Hepatocyte (in vitro differentiated cells): ENCODE measurements at regions not wholly inside any gene's neighbourhood (a gene's known extent, or its start where the extent isn't known, plus 50 kb on each side); places are given as distances from the start of the nearest gene placed in this dataset.

Experiments
- DNase-seq: peaks from one replicate; pipeline ENCODE4 v3.0.0-alpha.2; 2016; ENCODE audit warnings: low spot score
- H2AFZ ChIP-seq: fragments of 200-600 bp; sonication (generic); 2 replicates; pipeline ENCODE4 v1.6.0; 2016; ENCODE audit warnings: antibody characterized with exemption, mild to moderate bottlenecking
- H3K27ac ChIP-seq: fragments of 200-600 bp; sonication (generic); 2 replicates; pipeline ENCODE4 v1.5.1; 2016; ENCODE audit warnings: mild to moderate bottlenecking
- H3K27me3 ChIP-seq: fragments of 200-600 bp; sonication (generic); 2 replicates; pipeline ENCODE4 v1.6.1; 2016
- H3K36me3 ChIP-seq: fragments of 200-600 bp; sonication (generic); replicated peaks from 2 replicates; pipeline ENCODE4 v1.5.1; 2016; ENCODE audit warnings: low read depth; ENCODE audit not compliant: insufficient read depth
- H3K4me1 ChIP-seq: fragments of 200-600 bp; sonication (generic); 2 replicates; pipeline ENCODE4 v1.5.1; 2016; ENCODE audit warnings: mild to moderate bottlenecking, moderate library complexity; ENCODE audit not compliant: insufficient read depth
- H3K4me2 ChIP-seq: fragments of 200-600 bp; sonication (generic); 2 replicates; pipeline ENCODE4 v1.6.0; 2016
- H3K4me3 ChIP-seq: fragments of 200-600 bp; sonication (generic); 2 replicates; pipeline ENCODE4 v1.5.1; 2016; ENCODE audit warnings: mild to moderate bottlenecking
- H3K79me2 ChIP-seq: fragments of 200-600 bp; sonication (generic); 2 replicates; pipeline ENCODE4 v1.6.0; 2017; ENCODE audit warnings: mild to moderate bottlenecking
- H3K9me2 ChIP-seq: fragments of 200-600 bp; sonication (generic); replicated peaks from 2 replicates; pipeline ENCODE4 v1.6.0; 2017; ENCODE audit warnings: mild to moderate bottlenecking; ENCODE audit not compliant: insufficient read depth
- H3K9me3 ChIP-seq: fragments of 200-600 bp; sonication (generic); 2 replicates; pipeline ENCODE4 v1.5.1; 2016; ENCODE audit warnings: low read depth, mild to moderate bottlenecking
- H4K20me1 ChIP-seq: fragments of 200-600 bp; sonication (generic); 2 replicates; pipeline ENCODE4 v1.6.0; 2016; ENCODE audit warnings: mild to moderate bottlenecking; ENCODE audit not compliant: insufficient read depth, poor library complexity, severe bottlenecking
- EZH2 ChIP-seq: fragments of 200-600 bp; sonication (generic); IDR thresholded peaks from 2 replicates; pipeline ENCODE4 v1.6.1; 2016; ENCODE audit warnings: antibody characterized with exemption, mild to moderate bottlenecking, borderline replicate concordance
- EZH2phosphoT487 ChIP-seq: fragments of 200-600 bp; sonication (generic); IDR thresholded peaks from one replicate; pipeline ENCODE4 v1.6.1; 2018; ENCODE audit warnings: antibody characterized with exemption, mild to moderate bottlenecking, low read depth, moderate library complexity; ENCODE audit not compliant: unreplicated experiment, severe bottlenecking
- WGBS: methylation state at CpG from one replicate; pipeline ENCODE4 v1.1.6; 2016; ENCODE audit warnings: low lambda C conversion rate; ENCODE audit errors: missing lambda C conversion rate; 5-methylcytosine and 5-hydroxymethylcytosine counted together
- TF ChIP-seq, protein P1 (sequence below): fragments of 200-600 bp; sonication (generic); IDR thresholded peaks from 2 replicates; pipeline ENCODE4 v1.5.1; 2016; ENCODE audit warnings: antibody characterized with exemption, mild to moderate bottlenecking; ENCODE audit not compliant: poor library complexity

DNA sequence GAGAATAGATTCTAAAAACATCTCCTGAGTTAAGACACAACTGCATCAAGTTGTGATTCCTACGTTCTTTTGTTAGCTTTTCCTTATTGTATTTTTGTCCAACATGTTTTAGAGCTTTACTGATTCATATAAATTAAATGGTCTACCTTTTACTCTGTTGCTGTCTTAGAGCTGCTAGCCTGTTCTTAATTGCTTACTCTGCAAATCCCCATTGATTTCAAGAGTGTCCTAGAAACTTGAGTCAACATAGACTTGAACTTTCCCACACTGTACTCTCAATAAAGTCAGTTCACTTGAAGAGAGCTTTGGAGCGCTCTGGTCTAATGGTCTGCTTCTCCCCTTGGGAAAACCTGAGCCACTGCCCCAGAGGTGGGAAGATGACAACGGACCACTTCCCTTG, 343.9 kb downstream of the CCER1 start:
- Histone ChIP-seq H3K9me3 (no peaks in the 10 kb centered on the region), H3K4me3 (no peak overlapping the region), H4K20me1 (no peaks in the 10 kb centered on the region), H3K27me3 (no peaks in the 10 kb centered on the region), H3K79me2 (no peaks in the 10 kb centered on the region), H3K36me3 (no peaks in the 10 kb centered on the region), H3K27ac (no peak overlapping the region), H3K9me2 (no peaks in the 10 kb centered on the region), H2AFZ (no peak overlapping the region), H3K4me2 (no peak overlapping the region), H3K4me1 (no peaks in the 10 kb centered on the region)
- WGBS, result 53% methylated on average over 3 of the region's 3 CpGs
- TF ChIP-seq EZH2phosphoT487, result no peak
- TF ChIP-seq, protein P1, sequence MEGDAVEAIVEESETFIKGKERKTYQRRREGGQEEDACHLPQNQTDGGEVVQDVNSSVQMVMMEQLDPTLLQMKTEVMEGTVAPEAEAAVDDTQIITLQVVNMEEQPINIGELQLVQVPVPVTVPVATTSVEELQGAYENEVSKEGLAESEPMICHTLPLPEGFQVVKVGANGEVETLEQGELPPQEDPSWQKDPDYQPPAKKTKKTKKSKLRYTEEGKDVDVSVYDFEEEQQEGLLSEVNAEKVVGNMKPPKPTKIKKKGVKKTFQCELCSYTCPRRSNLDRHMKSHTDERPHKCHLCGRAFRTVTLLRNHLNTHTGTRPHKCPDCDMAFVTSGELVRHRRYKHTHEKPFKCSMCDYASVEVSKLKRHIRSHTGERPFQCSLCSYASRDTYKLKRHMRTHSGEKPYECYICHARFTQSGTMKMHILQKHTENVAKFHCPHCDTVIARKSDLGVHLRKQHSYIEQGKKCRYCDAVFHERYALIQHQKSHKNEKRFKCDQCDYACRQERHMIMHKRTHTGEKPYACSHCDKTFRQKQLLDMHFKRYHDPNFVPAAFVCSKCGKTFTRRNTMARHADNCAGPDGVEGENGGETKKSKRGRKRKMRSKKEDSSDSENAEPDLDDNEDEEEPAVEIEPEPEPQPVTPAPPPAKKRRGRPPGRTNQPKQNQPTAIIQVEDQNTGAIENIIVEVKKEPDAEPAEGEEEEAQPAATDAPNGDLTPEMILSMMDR, result no peak
- TF ChIP-seq EZH2, result no peak
- DNase-seq, result no peak

DNA sequence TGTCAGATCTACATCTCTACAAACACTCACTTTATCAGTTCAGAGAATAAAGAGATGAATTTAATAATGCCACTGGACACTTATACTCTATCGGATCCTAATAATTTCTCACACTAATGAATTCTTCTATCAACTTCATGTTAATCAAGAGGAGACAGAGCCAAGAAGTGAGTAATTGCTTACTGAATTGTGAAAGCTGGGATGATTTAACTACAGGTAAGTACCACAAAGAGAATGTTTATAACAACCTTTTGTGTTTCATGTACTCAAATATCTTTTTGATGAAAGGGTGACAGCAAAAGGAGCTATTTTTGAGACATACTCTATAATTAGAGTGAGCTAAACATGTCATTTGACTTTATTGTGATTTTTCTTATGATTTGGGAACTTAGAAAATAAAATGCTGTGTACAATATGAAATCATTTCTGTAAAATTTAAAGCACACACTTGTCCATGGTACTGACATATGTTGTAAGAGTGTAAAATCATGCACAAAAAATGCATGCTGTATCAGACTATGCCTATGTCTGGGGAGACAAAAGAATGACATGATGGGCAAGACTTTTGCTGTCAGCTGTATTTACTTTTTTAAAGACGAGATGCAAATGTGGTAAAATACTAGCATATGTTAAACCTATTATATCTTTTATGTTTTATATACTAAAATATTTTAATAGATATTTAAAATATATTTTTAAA, 361.2 kb downstream of the CCER1 start:
- H4K20me1 ChIP-seq, result no peaks in the 10 kb centered on the region
- no peaks in the 10 kb centered on the region for H3K9me3 ChIP-seq
- no peaks in the 10 kb centered on the region for H3K27me3 ChIP-seq
- H3K79me2 ChIP-seq, result no peaks in the 10 kb centered on the region
- H3K9me2 ChIP-seq, result no peaks in the 10 kb centered on the region
- no peaks in the 10 kb centered on the region for H3K4me1 ChIP-seq
- no peak overlapping the region for H2AFZ ChIP-seq
- TF ChIP-seq EZH2phosphoT487 (no peak), EZH2 (no peak)
- TF ChIP-seq, protein P1, result no peak
- no peak overlapping the region for H3K4me3 ChIP-seq
- no peaks in the 10 kb centered on the region for H3K36me3 ChIP-seq
- no peak overlapping the region for H3K27ac ChIP-seq
- no peak for DNase-seq
- H3K4me2 ChIP-seq, result no peak overlapping the region
- 91% methylated on average over 2 of the region's 2 CpGs for WGBS

DNA sequence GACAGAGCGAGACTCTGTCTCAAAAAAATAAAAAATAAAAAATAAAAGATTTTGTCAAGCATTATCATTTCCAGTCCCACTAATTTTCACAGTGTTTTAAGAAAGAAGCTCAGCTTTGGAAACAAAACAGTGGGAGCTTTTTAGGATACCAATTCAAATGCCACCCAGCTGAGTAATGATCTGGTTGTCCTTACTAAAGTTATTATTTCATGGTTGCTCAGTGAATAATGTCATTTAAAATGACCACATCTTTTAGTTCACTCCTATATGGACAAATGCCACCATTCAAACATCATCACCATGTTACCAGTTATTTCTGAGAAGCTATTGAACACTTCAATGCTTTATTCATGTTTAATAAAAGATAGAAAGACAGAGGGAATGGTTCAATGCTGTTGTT, 365.0 kb downstream of the CCER1 start:
- Histone ChIP-seq H2AFZ (no peak overlapping the region), H3K4me2 (no peak overlapping the region), H3K9me2 (no peaks in the 10 kb centered on the region), H3K4me3 (no peak overlapping the region), H3K36me3 (no peaks in the 10 kb centered on the region), H3K9me3 (no peaks in the 10 kb centered on the region), H3K79me2 (no peaks in the 10 kb centered on the region), H3K27ac (no peak overlapping the region), H3K4me1 (no peaks in the 10 kb centered on the region), H3K27me3 (no peaks in the 10 kb centered on the region), H4K20me1 (no peaks in the 10 kb centered on the region)
- TF ChIP-seq EZH2phosphoT487 (no peak), EZH2 (no peak)
- TF ChIP-seq, protein P1, result no peak
- no peak for DNase-seq
- WGBS, result 89% methylated on average over 1 of the region's 1 CpG
